Colonic mucosa (tissue), 4 donors: ENCODE measurements at regions not wholly inside any gene's neighbourhood (a gene's known extent, or its start where the extent isn't known, plus 50 kb on each side); places are given as distances from the start of the nearest gene placed in this dataset.
"Not testable (repeated sequence)": the region's sequence is repeated elsewhere in the genome, so short reads cannot be mapped to it uniquely, and the experiment has no call there.

Experiments used
- DNase-seq: peaks from one replicate; pipeline ENCODE4 v3.0.0-alpha.2; 2020
- H3K27ac ChIP-seq: fragments of 200-600 bp; one replicate; pipeline ENCODE4 v1.8.0; 2021
- H3K27me3 ChIP-seq: fragments of 200-600 bp; one replicate; pipeline ENCODE4 v1.8.0; 2021
- H3K36me3 ChIP-seq: fragments of 200-600 bp; one replicate; pipeline ENCODE4 v1.8.0; 2021
- H3K4me1 ChIP-seq: fragments of 200-600 bp; one replicate; pipeline ENCODE4 v1.8.0; 2021; ENCODE audit warnings: mild to moderate bottlenecking
- H3K4me3 ChIP-seq: fragments of 200-600 bp; one replicate; pipeline ENCODE4 v1.8.0; 2021
- H3K9ac ChIP-seq, 2 donors: one replicate each; pipeline ENCODE4 v1.7.0; 2013; ENCODE audit warnings: control low read depth in 2 of 2, low read depth in 2 of 2, low read length in 2 of 2
- H3K9me3 ChIP-seq: fragments of 200-600 bp; one replicate; pipeline ENCODE4 v1.8.0; 2021
- intact Hi-C: fragments of 100-400 bp; cut with DNase I; formaldehyde crosslinking; loops from one replicate; pipeline ENCODE4 v1.14.1; 2022
- TF ChIP-seq, protein P1 (sequence below): fragments of 200-600 bp; IDR thresholded peaks from one replicate; pipeline ENCODE4 v1.8.0; 2022; ENCODE audit warnings: antibody characterized with exemption, mild to moderate bottlenecking
- donor health status: healthy.
- donor health status: DM: no; HTN: no; CAD: no.
- donor health status: DM: no; HTN: no; CAD: no.

DNA sequence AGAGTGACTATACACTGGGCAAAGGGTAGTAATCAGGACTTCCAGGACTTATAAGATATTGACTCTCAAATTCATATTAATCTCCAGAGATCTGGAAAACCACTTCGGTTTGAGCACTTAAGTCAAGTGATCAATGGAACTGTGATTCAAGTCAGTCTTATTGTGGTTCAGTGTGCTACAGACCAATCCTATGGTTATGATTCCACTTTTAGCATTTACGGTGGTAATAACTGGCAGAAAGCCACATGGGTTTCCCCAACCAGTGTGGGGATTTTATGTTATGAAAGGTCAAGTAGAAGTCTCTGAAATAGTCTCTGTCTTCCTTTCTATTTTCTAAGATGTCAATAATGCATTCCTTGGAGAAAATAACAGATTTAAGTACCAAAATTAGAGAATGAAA, 151.3 kb upstream of the NEGR1 start:
- Histone ChIP-seq H3K4me3 (no peak overlapping the region), H3K27me3 (no peaks in the 10 kb centered on the region), H3K27ac (no peak overlapping the region), H3K36me3 (no peaks in the 10 kb centered on the region), H3K9me3 (no peaks in the 10 kb centered on the region), H3K9ac (no peak overlapping the region), H3K4me1 (no peaks in the 10 kb centered on the region)
- TF ChIP-seq, protein P1, sequence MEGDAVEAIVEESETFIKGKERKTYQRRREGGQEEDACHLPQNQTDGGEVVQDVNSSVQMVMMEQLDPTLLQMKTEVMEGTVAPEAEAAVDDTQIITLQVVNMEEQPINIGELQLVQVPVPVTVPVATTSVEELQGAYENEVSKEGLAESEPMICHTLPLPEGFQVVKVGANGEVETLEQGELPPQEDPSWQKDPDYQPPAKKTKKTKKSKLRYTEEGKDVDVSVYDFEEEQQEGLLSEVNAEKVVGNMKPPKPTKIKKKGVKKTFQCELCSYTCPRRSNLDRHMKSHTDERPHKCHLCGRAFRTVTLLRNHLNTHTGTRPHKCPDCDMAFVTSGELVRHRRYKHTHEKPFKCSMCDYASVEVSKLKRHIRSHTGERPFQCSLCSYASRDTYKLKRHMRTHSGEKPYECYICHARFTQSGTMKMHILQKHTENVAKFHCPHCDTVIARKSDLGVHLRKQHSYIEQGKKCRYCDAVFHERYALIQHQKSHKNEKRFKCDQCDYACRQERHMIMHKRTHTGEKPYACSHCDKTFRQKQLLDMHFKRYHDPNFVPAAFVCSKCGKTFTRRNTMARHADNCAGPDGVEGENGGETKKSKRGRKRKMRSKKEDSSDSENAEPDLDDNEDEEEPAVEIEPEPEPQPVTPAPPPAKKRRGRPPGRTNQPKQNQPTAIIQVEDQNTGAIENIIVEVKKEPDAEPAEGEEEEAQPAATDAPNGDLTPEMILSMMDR, result no peak
- no peak for DNase-seq
- intact Hi-C loops, result loop anchor here (10.0 kb wide), 1 partner anchor 981 kb away; no protein-coding TSS in a partner anchor

- Histone ChIP-seq H3K4me3 (no peak overlapping the region), H3K27ac (no peak overlapping the region), H3K9ac (no peak overlapping the region), H3K4me1 (no peaks in the 10 kb centered on the region), H3K27me3 (no peaks in the 10 kb centered on the region), H3K36me3 (no peaks in the 10 kb centered on the region), H3K9me3 (no peaks in the 10 kb centered on the region)
- TF ChIP-seq, protein P1, result no peak
- no peak for DNase-seq
- intact Hi-C loops, result loop anchor here (10.0 kb wide), 1 partner anchor 982 kb away; no protein-coding TSS in a partner anchor
Observed at GRCh38 chr1:72432645-72433267, 150.4 kb upstream of the NEGR1 start.

GRCh38 chr1:72431810-72432209, 149.5 kb upstream of the NEGR1 start:
- Histone ChIP-seq H3K9me3 (no peaks in the 10 kb centered on the region), H3K36me3 (no peaks in the 10 kb centered on the region), H3K4me1 (no peaks in the 10 kb centered on the region), H3K27me3 (no peaks in the 10 kb centered on the region), H3K4me3 (no peak overlapping the region), H3K9ac (no peak overlapping the region), H3K27ac (no peak overlapping the region)
- DNase-seq, result no peak
- intact Hi-C loops, result loop anchor here (10.0 kb wide), 1 partner anchor 983 kb away; no protein-coding TSS in a partner anchor
- TF ChIP-seq, protein P1, result no peak

DNA sequence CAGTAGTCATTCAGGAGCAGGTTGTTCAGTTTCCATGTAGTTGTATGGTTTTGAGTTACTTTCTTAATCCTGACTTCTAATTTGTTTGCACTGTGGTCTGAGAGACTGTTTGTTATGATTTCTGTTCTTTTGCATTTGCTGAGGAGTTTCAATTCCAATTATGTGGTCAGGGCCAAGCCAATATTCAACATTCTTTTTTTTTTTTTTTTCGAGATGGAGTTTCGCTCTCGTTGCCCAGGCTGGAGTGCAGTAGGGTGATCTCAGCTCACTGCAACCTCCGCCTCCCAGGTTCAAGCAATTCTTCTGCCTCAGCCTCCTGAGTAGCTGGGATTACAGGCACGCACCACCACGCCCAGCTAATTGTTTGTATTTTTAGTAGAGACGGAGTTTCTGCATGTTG, 145.9 kb upstream of the NEGR1 start:
- H3K9me3 ChIP-seq, H3K4me3 ChIP-seq, H3K4me1 ChIP-seq, H3K9ac ChIP-seq, intact Hi-C loops, H3K27me3 ChIP-seq, DNase-seq, H3K27ac ChIP-seq, H3K36me3 ChIP-seq: not testable (repeated sequence)

DNA sequence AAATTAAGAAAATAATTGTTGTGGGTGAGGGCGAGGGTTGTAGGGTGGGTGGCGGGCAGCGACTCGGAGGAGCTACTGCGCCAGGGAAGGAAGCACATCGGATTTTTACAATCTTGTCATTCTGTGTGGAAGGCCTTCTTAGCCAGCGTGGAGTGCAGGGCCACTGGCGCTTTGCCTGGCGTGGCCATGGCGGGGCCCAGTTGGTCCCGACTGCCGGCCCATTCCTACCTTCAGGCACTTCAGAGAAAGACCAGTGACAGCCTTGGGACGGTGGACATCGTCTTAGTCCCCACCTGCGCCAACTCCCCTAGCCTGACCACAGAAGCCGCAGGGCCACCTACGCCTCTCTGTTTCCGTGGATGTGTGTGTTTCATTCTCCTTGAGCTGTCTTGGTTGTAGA, 136.9 kb upstream of the NEGR1 start:
- no peak for DNase-seq
- TF ChIP-seq, protein P1, result no peak

GRCh38 chr1:72412286-72412685, 129.9 kb upstream of the NEGR1 start:
- TF ChIP-seq, protein P1, result no peak
- no peak for DNase-seq
- no peaks in the 10 kb centered on the region for H3K36me3 ChIP-seq
- no peaks in the 10 kb centered on the region for H3K27me3 ChIP-seq
- H3K9ac ChIP-seq, result no peak overlapping the region
- intact Hi-C loops, result no loop called here
- no peak overlapping the region for H3K4me3 ChIP-seq
- H3K4me1 ChIP-seq, result no peaks in the 10 kb centered on the region
- H3K9me3 ChIP-seq, result no peaks in the 10 kb centered on the region
- H3K27ac ChIP-seq, result no peak overlapping the region

More for the DNA sequence above, 136.9 kb upstream of the NEGR1 start:
- Histone ChIP-seq H3K4me1 (no peaks in the 10 kb centered on the region), H3K9ac (no peak overlapping the region), H3K36me3 (no peaks in the 10 kb centered on the region), H3K4me3 (no peak overlapping the region), H3K27me3 (no peaks in the 10 kb centered on the region), H3K9me3 (no peaks in the 10 kb centered on the region), H3K27ac (no peak overlapping the region)
- intact Hi-C loops, result no loop called here
